PFSK-1 (cell line): ENCODE measurements at regions not wholly inside any gene's neighbourhood (a gene's known extent, or its start where the extent isn't known, plus 50 kb on each side); places are given as distances from the start of the nearest gene placed in this dataset.

ENCODE experiments used
- FOXP2 ChIP-seq: optimal IDR thresholded peaks from 2 replicates; pipeline ENCODE3; 2011; ENCODE audit warnings: borderline replicate concordance, control low read depth, inconsistent platforms; ENCODE audit not compliant: insufficient read depth; ENCODE audit errors: extremely low read length, extremely low read depth
- POLR2AphosphoS5 ChIP-seq: IDR thresholded peaks from 2 replicates; pipeline ENCODE4 v1.6.1; 2012; ENCODE audit warnings: low read depth, mild to moderate bottlenecking, control low read depth, low read length, moderate library complexity
- SIN3A ChIP-seq: IDR thresholded peaks from 2 replicates; pipeline ENCODE4 v1.6.1; 2012; ENCODE audit warnings: mild to moderate bottlenecking, low read length, moderate library complexity, borderline replicate concordance; ENCODE audit not compliant: insufficient read depth
- TAF1 ChIP-seq: IDR thresholded peaks from 2 replicates; pipeline ENCODE4 v1.6.1; 2012; ENCODE audit warnings: low read length, control low read depth, borderline replicate concordance; ENCODE audit not compliant: insufficient read depth
- TF ChIP-seq, protein P1 (sequence below), 2 experiments: IDR thresholded peaks; 2 replicates each; pipeline versions ENCODE4 v1.6.1 to v1.8.0; 2011 to 2012; ENCODE audit warnings: low read depth in 2 of 2, low read length in 2 of 2, control low read depth in 1 of 2, inconsistent platforms in 1 of 2, mild to moderate bottlenecking in 1 of 2, moderate library complexity in 1 of 2; ENCODE audit not compliant: insufficient read depth in 1 of 2

DNA sequence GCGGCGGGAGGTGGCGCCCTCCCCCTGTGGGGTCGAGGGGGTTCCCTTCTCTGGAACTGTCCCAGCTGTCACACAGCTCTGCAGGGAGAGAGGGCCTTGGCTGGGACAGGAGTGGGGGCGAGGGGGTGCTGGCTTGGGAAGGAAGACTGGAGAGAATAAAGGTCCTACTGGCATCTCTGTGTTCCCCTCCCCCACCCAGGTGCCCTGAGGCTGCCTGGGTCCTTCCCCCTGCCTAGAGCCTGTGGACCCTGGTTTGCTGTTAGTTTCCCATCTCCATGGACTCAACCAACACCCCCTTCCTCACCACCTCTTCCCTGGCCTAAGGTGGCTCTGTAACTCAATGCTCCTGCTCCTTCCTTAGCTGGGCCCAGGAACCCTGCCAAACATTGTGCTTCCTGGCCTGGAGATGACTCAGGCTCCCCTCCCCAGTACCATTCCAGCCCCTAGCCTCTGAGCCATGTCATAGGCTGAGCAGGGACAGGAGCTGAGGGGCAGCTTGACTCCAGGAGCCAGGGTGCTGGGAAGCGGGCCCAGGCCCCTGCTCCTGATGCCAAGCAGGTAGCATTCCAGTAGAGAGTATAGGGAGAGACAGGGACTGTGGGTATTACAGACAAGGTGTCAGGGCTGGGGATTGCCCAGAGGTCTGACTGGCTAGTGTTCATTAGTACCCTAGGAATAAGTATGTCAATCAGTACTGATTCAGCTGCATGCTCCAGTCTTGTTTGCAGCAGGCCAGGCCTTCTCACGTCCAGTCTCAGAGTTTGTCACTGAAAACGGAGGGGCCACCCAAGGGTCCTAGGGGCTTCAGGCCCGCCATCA is 100.7 kb downstream of the EFNB1 start:
- TF ChIP-seq POLR2AphosphoS5 (no peak), TAF1 (no peak), SIN3A (no peak), FOXP2 (no peak)
- TF ChIP-seq, protein P1, sequence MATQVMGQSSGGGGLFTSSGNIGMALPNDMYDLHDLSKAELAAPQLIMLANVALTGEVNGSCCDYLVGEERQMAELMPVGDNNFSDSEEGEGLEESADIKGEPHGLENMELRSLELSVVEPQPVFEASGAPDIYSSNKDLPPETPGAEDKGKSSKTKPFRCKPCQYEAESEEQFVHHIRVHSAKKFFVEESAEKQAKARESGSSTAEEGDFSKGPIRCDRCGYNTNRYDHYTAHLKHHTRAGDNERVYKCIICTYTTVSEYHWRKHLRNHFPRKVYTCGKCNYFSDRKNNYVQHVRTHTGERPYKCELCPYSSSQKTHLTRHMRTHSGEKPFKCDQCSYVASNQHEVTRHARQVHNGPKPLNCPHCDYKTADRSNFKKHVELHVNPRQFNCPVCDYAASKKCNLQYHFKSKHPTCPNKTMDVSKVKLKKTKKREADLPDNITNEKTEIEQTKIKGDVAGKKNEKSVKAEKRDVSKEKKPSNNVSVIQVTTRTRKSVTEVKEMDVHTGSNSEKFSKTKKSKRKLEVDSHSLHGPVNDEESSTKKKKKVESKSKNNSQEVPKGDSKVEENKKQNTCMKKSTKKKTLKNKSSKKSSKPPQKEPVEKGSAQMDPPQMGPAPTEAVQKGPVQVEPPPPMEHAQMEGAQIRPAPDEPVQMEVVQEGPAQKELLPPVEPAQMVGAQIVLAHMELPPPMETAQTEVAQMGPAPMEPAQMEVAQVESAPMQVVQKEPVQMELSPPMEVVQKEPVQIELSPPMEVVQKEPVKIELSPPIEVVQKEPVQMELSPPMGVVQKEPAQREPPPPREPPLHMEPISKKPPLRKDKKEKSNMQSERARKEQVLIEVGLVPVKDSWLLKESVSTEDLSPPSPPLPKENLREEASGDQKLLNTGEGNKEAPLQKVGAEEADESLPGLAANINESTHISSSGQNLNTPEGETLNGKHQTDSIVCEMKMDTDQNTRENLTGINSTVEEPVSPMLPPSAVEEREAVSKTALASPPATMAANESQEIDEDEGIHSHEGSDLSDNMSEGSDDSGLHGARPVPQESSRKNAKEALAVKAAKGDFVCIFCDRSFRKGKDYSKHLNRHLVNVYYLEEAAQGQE (IDR thresholded peaks at IDR 0.05; ENCODE audit: insufficient read depth in 1 of 2, low read depth in 2 of 2, low read length in 2 of 2) = no peak
